ENCODE measurements at regions not wholly inside any gene's neighbourhood (a gene's known extent, or its start where the extent isn't known, plus 50 kb on each side); places are given as distances from the start of the nearest gene placed in this dataset.

GRCh38 chr1:5436808-5437207 is 555.4 kb downstream of the NPHP4 start:
- in situ Hi-C loops (cut with MboI; ENCODE audit: low pct_unique_long_range_greater_than_20kb, low sequenced_read_pairs) = no loop called here
- DNase-seq = no peak

GRCh38 chr1:5435414-5435813 is 556.8 kb downstream of the NPHP4 start:
- DNase-seq = no peak
- in situ Hi-C loops (cut with MboI; ENCODE audit: low pct_unique_long_range_greater_than_20kb, low sequenced_read_pairs) = no loop called here

- in situ Hi-C loops (cut with MboI; ENCODE audit: low pct_unique_long_range_greater_than_20kb, low sequenced_read_pairs) = no loop called here
- no peak for DNase-seq
These were observed 559.8 kb downstream of the NPHP4 start for GRCh38 chr1:5432436-5432835.

GRCh38 chr1:5430911-5431697 is 561.1 kb downstream of the NPHP4 start:
- in situ Hi-C loops (cut with MboI; ENCODE audit: low pct_unique_long_range_greater_than_20kb, low sequenced_read_pairs) = no loop called here
- DNase-seq = no peak

GRCh38 chr1:5430136-5430535 is 562.1 kb downstream of the NPHP4 start:
- no peak for DNase-seq
- in situ Hi-C loops (cut with MboI; ENCODE audit: low pct_unique_long_range_greater_than_20kb, low sequenced_read_pairs) = no loop called here

- DNase-seq = no peak
- in situ Hi-C loops (cut with MboI; ENCODE audit: low pct_unique_long_range_greater_than_20kb, low sequenced_read_pairs) = no loop called here
These were observed 563.9 kb downstream of the NPHP4 start for GRCh38 chr1:5428351-5428750.

- no peak for DNase-seq
- in situ Hi-C loops (cut with MboI; ENCODE audit: low pct_unique_long_range_greater_than_20kb, low sequenced_read_pairs) = no loop called here
These were observed 565.1 kb downstream of the NPHP4 start for GRCh38 chr1:5427026-5427613.

- DNase-seq = no peak
- in situ Hi-C loops (cut with MboI; ENCODE audit: low pct_unique_long_range_greater_than_20kb, low sequenced_read_pairs) = no loop called here
These were observed 567.2 kb downstream of the NPHP4 start for GRCh38 chr1:5424802-5425703.

- no peak for DNase-seq
- in situ Hi-C loops (cut with MboI; ENCODE audit: low pct_unique_long_range_greater_than_20kb, low sequenced_read_pairs) = no loop called here
These were observed 569.1 kb downstream of the NPHP4 start for GRCh38 chr1:5423109-5423508.

GRCh38 chr1:5419501-5419900 is 572.7 kb downstream of the NPHP4 start:
- in situ Hi-C loops (cut with MboI; ENCODE audit: low pct_unique_long_range_greater_than_20kb, low sequenced_read_pairs) = no loop called here
- no peak for DNase-seq

- in situ Hi-C loops (cut with MboI; ENCODE audit: low pct_unique_long_range_greater_than_20kb, low sequenced_read_pairs) = no loop called here
- DNase-seq = no peak
These were observed 575.7 kb downstream of the NPHP4 start for GRCh38 chr1:5416518-5416917.

- DNase-seq = no peak
- in situ Hi-C loops (cut with MboI; ENCODE audit: low pct_unique_long_range_greater_than_20kb, low sequenced_read_pairs) = no loop called here
These were observed 576.6 kb downstream of the NPHP4 start for GRCh38 chr1:5415606-5416005.

GRCh38 chr1:5410652-5411051 is 581.6 kb downstream of the NPHP4 start:
- in situ Hi-C loops (cut with MboI; ENCODE audit: low pct_unique_long_range_greater_than_20kb, low sequenced_read_pairs) = no loop called here
- no peak for DNase-seq

- no peak for DNase-seq
- in situ Hi-C loops (cut with MboI; ENCODE audit: low pct_unique_long_range_greater_than_20kb, low sequenced_read_pairs) = no loop called here
These were observed 583.8 kb downstream of the NPHP4 start for GRCh38 chr1:5408401-5408800.

GRCh38 chr1:5405263-5405662 is 587.0 kb downstream of the NPHP4 start:
- in situ Hi-C loops (cut with MboI; ENCODE audit: low pct_unique_long_range_greater_than_20kb, low sequenced_read_pairs) = no loop called here
- DNase-seq = no peak

GRCh38 chr1:5404412-5405203 is 587.6 kb downstream of the NPHP4 start:
- DNase-seq = no peak
- in situ Hi-C loops (cut with MboI; ENCODE audit: low pct_unique_long_range_greater_than_20kb, low sequenced_read_pairs) = no loop called here

GRCh38 chr1:5403935-5404334 is 588.3 kb downstream of the NPHP4 start:
- no peak for DNase-seq
- in situ Hi-C loops (cut with MboI; ENCODE audit: low pct_unique_long_range_greater_than_20kb, low sequenced_read_pairs) = no loop called here

- DNase-seq = no peak
- in situ Hi-C loops (cut with MboI; ENCODE audit: low pct_unique_long_range_greater_than_20kb, low sequenced_read_pairs) = no loop called here
These were observed 589.6 kb downstream of the NPHP4 start for GRCh38 chr1:5402618-5403017.

- in situ Hi-C loops (cut with MboI; ENCODE audit: low pct_unique_long_range_greater_than_20kb, low sequenced_read_pairs) = no loop called here
- no peak for DNase-seq
These were observed 592.5 kb downstream of the NPHP4 start for GRCh38 chr1:5399771-5400170.

All from KBM-7 (cell line).